Esophagus muscularis mucosa (tissue), 4 donors: ENCODE measurements at regions not wholly inside any gene's neighbourhood (a gene's known extent, or its start where the extent isn't known, plus 50 kb on each side); places are given as distances from the start of the nearest gene placed in this dataset.

Source experiments
- DNase-seq: peaks from one replicate; pipeline ENCODE4 v3.0.0-alpha.2; 2017; ENCODE audit errors: extremely low spot score
- H3K27ac ChIP-seq, 4 donors: fragments of 200-600 bp; sonication (generic); replicated peaks in 1 of 4; 1 replicate in 3 of 4; 2 replicates in 1 of 4; pipeline ENCODE4 v1.5.1; 2016 to 2019; ENCODE audit warnings: mild to moderate bottlenecking in 1 of 4
- H3K27me3 ChIP-seq, 4 donors: fragments of 200-600 bp; sonication (generic); one replicate each; pipeline versions ENCODE4 v1.5.1 to v1.6.0; 2016 to 2019
- H3K36me3 ChIP-seq, 4 donors: fragments of 200-600 bp; sonication (generic); one replicate each; pipeline ENCODE4 v1.5.1; 2016 to 2019
- H3K4me1 ChIP-seq, 4 donors: fragments of 200-600 bp; sonication (generic); one replicate each; pipeline ENCODE4 v1.5.1; 2016 to 2019
- H3K4me3 ChIP-seq, 4 donors: fragments of 200-600 bp; sonication (generic); 1 replicate in 2 of 4; 2 replicates in 2 of 4; pipeline ENCODE4 v1.5.1; 2016 to 2019; ENCODE audit warnings: mild to moderate bottlenecking in 4 of 4, moderate library complexity in 1 of 4
- H3K9me3 ChIP-seq, 4 donors: fragments of 200-600 bp; sonication (generic); 1 replicate in 3 of 4; 2 replicates in 1 of 4; pipeline ENCODE4 v1.5.1; 2016 to 2019
- CTCF ChIP-seq, 3 experiments: fragments of 200-600 bp in 2 of 3; fragments of 450-650 bp in 1 of 3; sonication (generic) in 2 of 3; IDR thresholded peaks; one replicate each; pipeline ENCODE4 v1.5.1; 2017 to 2019; ENCODE audit warnings: antibody characterized with exemption in 3 of 3, mild to moderate bottlenecking in 2 of 3, moderate library complexity in 1 of 3
- EP300 ChIP-seq: sonication (generic); formaldehyde crosslinking; IDR thresholded peaks from one replicate; pipeline ENCODE4 v1.6.1; 2017; ENCODE audit warnings: antibody characterized with exemption
- POLR2A ChIP-seq: fragments of 450-650 bp; IDR thresholded peaks from one replicate; pipeline ENCODE4 v1.6.1; 2017; ENCODE audit warnings: antibody characterized with exemption, moderate library complexity, mild to moderate bottlenecking, low read depth
- POLR2AphosphoS5 ChIP-seq, 2 donors: sonication (generic); formaldehyde crosslinking; IDR thresholded peaks; one replicate each; pipeline ENCODE4 v1.6.1; 2017; ENCODE audit warnings: antibody characterized with exemption in 2 of 2
- WGBS: methylation state at CpG from one replicate; pipeline ENCODE4 v1.1.5; 2018; 5-methylcytosine and 5-hydroxymethylcytosine counted together
- intact Hi-C: fragments of 100-400 bp; cut with DNase I; formaldehyde crosslinking; loops from one replicate; pipeline ENCODE4 v1.15.1; 2023

- no peaks in the 10 kb centered on the region for H3K4me1 ChIP-seq
- DNase-seq, result no peak
- no peak for TF ChIP-seq CTCF (IDR thresholded peaks at IDR 0.05)
- no peak for TF ChIP-seq EP300
- no peak for TF ChIP-seq POLR2A
- TF ChIP-seq POLR2AphosphoS5 (IDR thresholded peaks at IDR 0.05), result no peak
- no peaks in the 10 kb centered on the region for H3K36me3 ChIP-seq
- H3K27ac ChIP-seq, result no peak overlapping the region
- intact Hi-C loops, result no loop called here
- no peaks in the 10 kb centered on the region for H3K27me3 ChIP-seq
- H3K4me3 ChIP-seq, result no peak overlapping the region
- no peaks in the 10 kb centered on the region for H3K9me3 ChIP-seq
Observed at GRCh38 chr5:17910318-17910717, 276.1 kb downstream of the TAF11L14 start.

GRCh38 chr5:17912794-17913193, 278.5 kb downstream of the TAF11L14 start:
- TF ChIP-seq EP300, result no peak
- no peak for TF ChIP-seq POLR2A
- no peak for TF ChIP-seq CTCF (IDR thresholded peaks at IDR 0.05)
- TF ChIP-seq POLR2AphosphoS5 (IDR thresholded peaks at IDR 0.05), result no peak
- Histone ChIP-seq H3K9me3 (no peaks in the 10 kb centered on the region), H3K4me1 (no peaks in the 10 kb centered on the region), H3K36me3 (no peaks in the 10 kb centered on the region), H3K4me3 (no peak overlapping the region), H3K27me3 (no peaks in the 10 kb centered on the region), H3K27ac (no peak overlapping the region)
- 86% methylated on average over 3 of the region's 3 CpGs for WGBS
- DNase-seq, result no peak
- intact Hi-C loops, result no loop called here

- H3K27me3 ChIP-seq, result no peaks in the 10 kb centered on the region
- no peak overlapping the region for H3K27ac ChIP-seq
- no peaks in the 10 kb centered on the region for H3K9me3 ChIP-seq
- TF ChIP-seq CTCF (IDR thresholded peaks at IDR 0.05) (no peak), POLR2A (no peak), POLR2AphosphoS5 (IDR thresholded peaks at IDR 0.05) (no peak), EP300 (no peak)
- 60% methylated on average over 6 of the region's 6 CpGs for WGBS
- intact Hi-C loops, result no loop called here
- H3K4me1 ChIP-seq, result no peaks in the 10 kb centered on the region
- H3K4me3 ChIP-seq, result no peak overlapping the region
- no peak for DNase-seq
- H3K36me3 ChIP-seq, result no peaks in the 10 kb centered on the region
Observed at GRCh38 chr5:17916446-17916845, 282.2 kb downstream of the TAF11L14 start.

GRCh38 chr5:17917465-17917864, 283.2 kb downstream of the TAF11L14 start:
- H3K4me1 ChIP-seq, result no peaks in the 10 kb centered on the region

More at GRCh38 chr5:17917465-17917864, 283.2 kb downstream of the TAF11L14 start:
- no peak for DNase-seq
- no peak for TF ChIP-seq CTCF (IDR thresholded peaks at IDR 0.05)
- no peak for TF ChIP-seq EP300
- no peak for TF ChIP-seq POLR2A
- no peak for TF ChIP-seq POLR2AphosphoS5 (IDR thresholded peaks at IDR 0.05)
- Histone ChIP-seq H3K4me3 (no peak overlapping the region), H3K27me3 (no peaks in the 10 kb centered on the region), H3K36me3 (no peaks in the 10 kb centered on the region), H3K9me3 (no peaks in the 10 kb centered on the region), H3K27ac (no peak overlapping the region)
- intact Hi-C loops, result no loop called here
